ENCODE measurements at regions not wholly inside any gene's neighbourhood (a gene's known extent, or its start where the extent isn't known, plus 50 kb on each side); places are given as distances from the start of the nearest gene placed in this dataset.

GRCh38 chr4:24245491-24245820, 338.9 kb downstream of the DHX15 start:
- TF ChIP-seq POLR2A (IDR thresholded peaks at IDR 0.05) (no peak), CTCF (IDR thresholded peaks at IDR 0.05) (no peak)
